Activated naive CD4-positive, alpha-beta T cell treated with anti-CD3 and anti-CD28 coated beads, Interleukin-2, amount 10 ng/mL, durations not matched to agents 7 days and 5 days (primary cell): ENCODE measurements at regions not wholly inside any gene's neighbourhood (a gene's known extent, or its start where the extent isn't known, plus 50 kb on each side); places are given as distances from the start of the nearest gene placed in this dataset.

Experiments used
- CTCF ChIA-PET: fragments of 350-600 bp; sonication (Branson Sonifier 250); formaldehyde crosslinking; loops from one replicate; lab custom pipeline; 2021; ENCODE audit warnings: antibody characterized with exemption; lab: Charles Lee
- DNase-seq: peaks from one replicate; pipeline ENCODE4 v3.0.0-alpha.2; 2020
- H3K27ac Mint-ChIP-seq: one replicate; pipeline ENCODE4 v1.8.0; 2021; ENCODE audit warnings: mild to moderate bottlenecking, moderate library complexity, mixed read lengths
- H3K27me3 Mint-ChIP-seq: one replicate; pipeline ENCODE4 v1.8.0; 2021; ENCODE audit warnings: mild to moderate bottlenecking, mixed read lengths
- H3K36me3 Mint-ChIP-seq: one replicate; pipeline ENCODE4 v1.8.0; 2021; ENCODE audit warnings: mixed read lengths
- H3K4me1 Mint-ChIP-seq: one replicate; pipeline ENCODE4 v1.8.0; 2021; ENCODE audit warnings: mixed read lengths
- H3K4me3 Mint-ChIP-seq: one replicate; pipeline ENCODE4 v1.8.0; 2021; ENCODE audit warnings: mild to moderate bottlenecking, moderate library complexity, mixed read lengths
- H3K9me3 Mint-ChIP-seq: one replicate; pipeline ENCODE4 v1.8.0; 2021; ENCODE audit warnings: mixed read lengths

- no peak overlapping the region for H3K4me3 Mint-ChIP-seq
- H3K27me3 Mint-ChIP-seq: no peaks in the 10 kb centered on the region
- no peaks in the 10 kb centered on the region for H3K36me3 Mint-ChIP-seq
- DNase-seq: no peak
- no peaks in the 10 kb centered on the region for H3K9me3 Mint-ChIP-seq
- no peak overlapping the region for H3K27ac Mint-ChIP-seq
- H3K4me1 Mint-ChIP-seq: no peaks in the 10 kb centered on the region
- CTCF ChIA-PET: no interaction called here
Observed at GRCh38 chr13:106133025-106133424, 402.4 kb downstream of the EFNB2 start.

GRCh38 chr13:106132216-106132615 lies 403.2 kb downstream of the EFNB2 start:
- Mint-ChIP-seq H3K27ac (no peak overlapping the region), H3K9me3 (peaks cover 2% of the 10 kb centered on the region), H3K4me1 (no peaks in the 10 kb centered on the region), H3K4me3 (no peak overlapping the region), H3K36me3 (no peaks in the 10 kb centered on the region), H3K27me3 (no peaks in the 10 kb centered on the region)
- DNase-seq: no peak
- CTCF ChIA-PET: no interaction called here

- Mint-ChIP-seq H3K4me1 (no peaks in the 10 kb centered on the region), H3K4me3 (no peak overlapping the region), H3K27me3 (no peaks in the 10 kb centered on the region), H3K9me3 (peaks cover 2% of the 10 kb centered on the region), H3K36me3 (no peaks in the 10 kb centered on the region), H3K27ac (no peak overlapping the region)
- DNase-seq: no peak
- CTCF ChIA-PET: no interaction called here
Observed at GRCh38 chr13:106129993-106130392, 405.5 kb downstream of the EFNB2 start.

- CTCF ChIA-PET: no interaction called here
- DNase-seq: no peak
- Mint-ChIP-seq H3K4me1 (no peaks in the 10 kb centered on the region), H3K27me3 (no peaks in the 10 kb centered on the region), H3K27ac (no peak overlapping the region), H3K9me3 (peaks cover 2% of the 10 kb centered on the region), H3K4me3 (no peak overlapping the region), H3K36me3 (no peaks in the 10 kb centered on the region)
Observed at GRCh38 chr13:106129273-106129672, 406.2 kb downstream of the EFNB2 start.

- H3K4me1 Mint-ChIP-seq: no peaks in the 10 kb centered on the region
- no peaks in the 10 kb centered on the region for H3K9me3 Mint-ChIP-seq
- no peak overlapping the region for H3K27ac Mint-ChIP-seq
- H3K27me3 Mint-ChIP-seq: no peaks in the 10 kb centered on the region
- CTCF ChIA-PET: no interaction called here
- H3K36me3 Mint-ChIP-seq: no peaks in the 10 kb centered on the region
- DNase-seq: no peak
- no peak overlapping the region for H3K4me3 Mint-ChIP-seq
Observed at GRCh38 chr13:106122234-106122633, 413.2 kb downstream of the EFNB2 start.

- H3K4me1 Mint-ChIP-seq: no peaks in the 10 kb centered on the region
- H3K27me3 Mint-ChIP-seq: no peaks in the 10 kb centered on the region
- H3K9me3 Mint-ChIP-seq: no peaks in the 10 kb centered on the region
- CTCF ChIA-PET: no interaction called here
- H3K4me3 Mint-ChIP-seq: no peak overlapping the region
- H3K27ac Mint-ChIP-seq: no peak overlapping the region
- DNase-seq: no peak
- no peaks in the 10 kb centered on the region for H3K36me3 Mint-ChIP-seq
Observed at GRCh38 chr13:106121173-106121754, 414.2 kb downstream of the EFNB2 start.

GRCh38 chr13:106118996-106119395 lies 416.5 kb downstream of the EFNB2 start:
- no peak for DNase-seq
- no peaks in the 10 kb centered on the region for H3K36me3 Mint-ChIP-seq
- CTCF ChIA-PET: no interaction called here
- no peaks in the 10 kb centered on the region for H3K9me3 Mint-ChIP-seq
- H3K27me3 Mint-ChIP-seq: no peaks in the 10 kb centered on the region
- no peak overlapping the region for H3K27ac Mint-ChIP-seq
- no peak overlapping the region for H3K4me3 Mint-ChIP-seq
- no peaks in the 10 kb centered on the region for H3K4me1 Mint-ChIP-seq

GRCh38 chr13:106118050-106118449 lies 417.4 kb downstream of the EFNB2 start:
- CTCF ChIA-PET: no interaction called here
- Mint-ChIP-seq H3K36me3 (no peaks in the 10 kb centered on the region), H3K9me3 (no peaks in the 10 kb centered on the region), H3K4me3 (no peak overlapping the region), H3K27ac (no peak overlapping the region), H3K4me1 (no peaks in the 10 kb centered on the region), H3K27me3 (no peaks in the 10 kb centered on the region)
- DNase-seq: no peak

GRCh38 chr13:106117640-106118039 lies 417.8 kb downstream of the EFNB2 start:
- no peaks in the 10 kb centered on the region for H3K27me3 Mint-ChIP-seq
- CTCF ChIA-PET: no interaction called here
- no peaks in the 10 kb centered on the region for H3K36me3 Mint-ChIP-seq
- H3K27ac Mint-ChIP-seq: no peak overlapping the region
- no peak for DNase-seq
- no peaks in the 10 kb centered on the region for H3K9me3 Mint-ChIP-seq
- H3K4me3 Mint-ChIP-seq: no peak overlapping the region
- no peaks in the 10 kb centered on the region for H3K4me1 Mint-ChIP-seq

GRCh38 chr13:106117035-106117434 lies 418.4 kb downstream of the EFNB2 start:
- DNase-seq: no peak
- H3K27ac Mint-ChIP-seq: no peak overlapping the region
- H3K36me3 Mint-ChIP-seq: no peaks in the 10 kb centered on the region
- H3K9me3 Mint-ChIP-seq: no peaks in the 10 kb centered on the region
- CTCF ChIA-PET: no interaction called here
- H3K4me3 Mint-ChIP-seq: no peak overlapping the region
- no peaks in the 10 kb centered on the region for H3K4me1 Mint-ChIP-seq
- H3K27me3 Mint-ChIP-seq: no peaks in the 10 kb centered on the region

GRCh38 chr13:106115081-106115480 lies 420.4 kb downstream of the EFNB2 start:
- CTCF ChIA-PET: no interaction called here
- Mint-ChIP-seq H3K4me3 (no peak overlapping the region), H3K9me3 (no peaks in the 10 kb centered on the region), H3K27me3 (no peaks in the 10 kb centered on the region), H3K4me1 (no peaks in the 10 kb centered on the region), H3K36me3 (no peaks in the 10 kb centered on the region), H3K27ac (no peak overlapping the region)
- DNase-seq: no peak

GRCh38 chr13:106113796-106114195 lies 421.7 kb downstream of the EFNB2 start:
- no peak for DNase-seq
- Mint-ChIP-seq H3K4me3 (no peak overlapping the region), H3K27me3 (no peaks in the 10 kb centered on the region), H3K27ac (no peak overlapping the region), H3K9me3 (no peaks in the 10 kb centered on the region), H3K4me1 (no peaks in the 10 kb centered on the region), H3K36me3 (no peaks in the 10 kb centered on the region)
- CTCF ChIA-PET: no interaction called here

GRCh38 chr13:106112191-106112590 lies 423.3 kb downstream of the EFNB2 start:
- Mint-ChIP-seq H3K4me1 (no peaks in the 10 kb centered on the region), H3K27ac (no peak overlapping the region), H3K9me3 (no peaks in the 10 kb centered on the region), H3K36me3 (no peaks in the 10 kb centered on the region), H3K4me3 (no peak overlapping the region), H3K27me3 (no peaks in the 10 kb centered on the region)
- CTCF ChIA-PET: no interaction called here
- no peak for DNase-seq

GRCh38 chr13:106110241-106110855 lies 425.1 kb downstream of the EFNB2 start:
- Mint-ChIP-seq H3K27me3 (no peaks in the 10 kb centered on the region), H3K9me3 (no peaks in the 10 kb centered on the region), H3K4me3 (no peak overlapping the region), H3K4me1 (no peaks in the 10 kb centered on the region), H3K27ac (no peak overlapping the region), H3K36me3 (no peaks in the 10 kb centered on the region)
- DNase-seq: no peak
- CTCF ChIA-PET: no interaction called here

GRCh38 chr13:106109391-106109791 lies 426.1 kb downstream of the EFNB2 start:
- no peak for DNase-seq
- H3K27ac Mint-ChIP-seq: no peak overlapping the region
- no peaks in the 10 kb centered on the region for H3K4me1 Mint-ChIP-seq
- no peaks in the 10 kb centered on the region for H3K9me3 Mint-ChIP-seq
- H3K4me3 Mint-ChIP-seq: no peak overlapping the region
- H3K27me3 Mint-ChIP-seq: no peaks in the 10 kb centered on the region
- CTCF ChIA-PET: no interaction called here
- H3K36me3 Mint-ChIP-seq: no peaks in the 10 kb centered on the region
